ENCODE measurements at regions not wholly inside any gene's neighbourhood (a gene's known extent, or its start where the extent isn't known, plus 50 kb on each side); places are given as distances from the start of the nearest gene placed in this dataset.

- no peak for TF ChIP-seq ZNF41 (CRISPR knock-in tag; conservative IDR thresholded peaks at IDR 0.05)
- TF ChIP-seq FOXK2 (conservative IDR thresholded peaks at IDR 0.05 in 1 of 2, IDR thresholded peaks at IDR 0.05 in 1 of 2; ENCODE audit: low read depth in 2 of 2) = no peak
- no peak for TF ChIP-seq MAFG (tag; conservative IDR thresholded peaks at IDR 0.05)
- no peak for TF ChIP-seq PRPF4 (IDR thresholded peaks at IDR 0.05; ENCODE audit: insufficient read depth, low read depth, low read length, poor library complexity, severe bottlenecking)
- no peak for TF ChIP-seq SOX6 (IDR thresholded peaks at IDR 0.05)
These were observed 1126.7 kb downstream of the TUSC7 start for GRCh38 chr3:117836296-117836695.

Data from K562 (cell line).